Fibroblast of gingiva (primary cell): ENCODE measurements at regions not wholly inside any gene's neighbourhood (a gene's known extent, or its start where the extent isn't known, plus 50 kb on each side); places are given as distances from the start of the nearest gene placed in this dataset.
A peak's percentile ranks its signal among the peaks of the same experiment; 100 is the strongest.

Experiments
- DNase-seq: peaks from one replicate; pipeline ENCODE4 v3.0.0-alpha.2; 2011; ENCODE audit warnings: low read depth

DNA sequence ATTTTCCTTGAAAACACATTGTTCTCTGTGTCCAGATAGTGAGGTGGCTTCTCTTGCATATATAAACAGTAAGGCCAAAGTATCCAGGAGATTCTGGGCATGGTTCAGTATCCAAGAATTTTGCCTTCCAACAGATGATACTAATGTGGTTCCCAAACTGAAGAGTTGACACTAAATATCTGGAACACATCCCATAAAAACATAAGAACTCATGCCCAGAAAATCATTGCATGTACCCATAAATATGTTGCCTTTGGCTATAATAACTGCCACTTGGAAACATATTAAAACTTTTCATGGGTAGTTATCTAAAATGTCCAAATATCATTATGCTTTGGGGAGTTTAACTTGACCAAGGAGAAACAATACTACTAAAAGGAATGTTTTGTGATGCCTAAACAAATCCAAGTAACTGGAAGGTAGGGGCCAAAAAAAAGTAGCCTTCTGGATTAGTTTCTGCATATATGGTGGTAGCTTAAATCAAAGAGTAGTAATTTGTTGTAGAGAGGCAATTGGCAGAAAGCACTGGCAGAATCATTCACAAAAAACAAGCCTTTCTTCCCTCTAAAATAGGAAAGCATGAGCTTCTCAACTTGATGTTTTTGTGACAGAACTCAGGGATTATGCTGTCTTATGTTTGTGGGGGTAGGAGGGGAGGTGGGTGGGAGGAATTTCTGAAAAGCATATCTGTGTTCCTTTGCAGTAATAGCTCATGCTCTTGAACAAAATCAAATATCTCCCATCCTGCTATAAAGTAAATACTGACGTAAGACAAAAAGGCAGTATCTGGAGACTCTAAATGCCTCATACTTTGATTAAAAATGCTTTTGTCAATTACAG lies 753.9 kb downstream of the TUSC7 start:
- peak; percentile 74 for DNase-seq

DNA sequence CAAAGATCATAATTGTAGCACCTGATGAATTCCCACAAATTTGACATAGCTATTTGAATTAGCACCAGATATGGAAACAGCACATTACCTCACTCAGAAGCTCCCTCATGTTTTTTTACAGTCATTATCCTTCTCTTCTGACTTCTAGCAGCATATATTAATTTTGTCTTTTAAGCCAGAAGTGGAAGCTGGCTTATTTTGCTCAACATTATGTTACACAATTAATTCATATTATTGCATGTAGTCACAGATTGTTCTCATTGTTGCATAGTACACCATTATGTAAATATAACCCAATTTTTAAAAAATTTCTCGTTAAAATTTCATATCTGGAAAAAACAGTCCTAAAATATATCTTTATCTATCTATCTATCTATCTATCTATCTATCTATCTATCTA lies 762.3 kb downstream of the TUSC7 start:
- peak; percentile 20 for DNase-seq

DNA sequence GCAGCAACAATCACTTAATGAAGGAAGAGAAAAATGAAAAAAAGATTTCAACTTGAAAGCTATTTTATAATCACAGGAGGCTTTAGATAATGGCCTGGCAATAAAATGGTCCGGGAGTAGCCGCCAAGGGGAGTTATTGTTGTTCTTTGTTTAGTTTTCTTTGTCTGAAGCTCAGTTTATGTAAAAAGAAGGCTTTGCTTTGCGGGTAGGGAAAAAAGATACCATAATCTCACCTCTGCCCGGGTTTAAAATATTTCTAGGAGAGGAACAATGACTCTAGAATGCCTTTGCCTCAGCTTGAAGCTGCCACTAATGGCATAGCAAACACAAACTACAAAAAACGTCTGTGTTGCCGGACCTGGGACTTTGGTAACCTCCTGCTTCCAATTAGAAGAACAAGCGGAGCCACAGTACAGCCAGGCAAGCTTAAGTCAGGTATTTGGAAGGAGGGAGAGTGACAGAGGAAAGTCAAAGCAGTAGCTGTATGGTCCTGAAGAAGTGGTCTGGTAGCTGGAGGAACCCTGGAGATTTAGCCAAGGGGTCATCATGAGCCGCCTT lies 764.5 kb downstream of the TUSC7 start:
- DNase-seq, result no peak

DNA sequence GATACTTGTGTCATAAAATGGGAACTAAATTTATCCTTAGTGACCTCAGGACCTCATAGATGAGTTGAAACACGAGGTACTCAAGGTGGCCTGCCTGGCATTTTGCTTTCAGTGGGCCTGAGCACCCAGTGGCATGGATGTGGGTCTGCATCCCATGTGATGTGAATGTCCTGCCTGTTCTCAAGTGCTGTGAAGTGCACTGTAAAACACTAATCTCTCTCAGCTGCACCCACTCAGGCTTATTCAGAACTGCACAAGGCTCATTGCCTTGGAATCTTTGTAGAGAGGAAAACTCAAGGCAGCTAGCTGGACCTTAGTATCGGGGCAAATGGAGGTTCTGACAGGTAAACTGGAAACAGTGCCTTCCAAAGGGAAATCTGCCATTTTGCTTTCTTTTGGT lies 767.0 kb downstream of the TUSC7 start:
- no peak for DNase-seq

DNA sequence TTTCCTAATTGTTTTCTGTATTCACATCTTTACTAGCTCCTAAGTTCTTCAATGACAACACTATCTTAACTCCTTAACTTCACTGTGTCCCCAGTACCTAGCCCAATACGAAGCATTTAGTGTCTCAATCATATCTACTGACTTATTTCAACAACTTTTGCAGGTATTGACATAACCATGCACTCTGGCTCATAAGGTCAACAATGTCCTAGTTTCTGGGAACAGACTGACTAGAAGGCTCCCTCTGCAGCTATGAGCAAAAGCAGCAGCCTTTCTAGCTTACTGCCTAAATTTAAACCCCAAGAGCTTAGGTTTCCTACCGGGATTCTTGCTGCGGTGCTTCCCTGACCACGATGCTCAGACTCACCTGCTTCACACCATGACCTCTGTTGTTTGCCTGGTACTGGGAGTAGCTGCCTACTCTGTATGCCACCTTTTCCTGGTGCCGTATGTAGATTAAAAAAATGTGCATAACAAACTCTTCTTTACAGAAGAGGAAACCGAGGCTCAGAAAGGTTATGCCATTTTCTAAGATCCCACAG lies 767.7 kb downstream of the TUSC7 start:
- no peak for DNase-seq

DNA sequence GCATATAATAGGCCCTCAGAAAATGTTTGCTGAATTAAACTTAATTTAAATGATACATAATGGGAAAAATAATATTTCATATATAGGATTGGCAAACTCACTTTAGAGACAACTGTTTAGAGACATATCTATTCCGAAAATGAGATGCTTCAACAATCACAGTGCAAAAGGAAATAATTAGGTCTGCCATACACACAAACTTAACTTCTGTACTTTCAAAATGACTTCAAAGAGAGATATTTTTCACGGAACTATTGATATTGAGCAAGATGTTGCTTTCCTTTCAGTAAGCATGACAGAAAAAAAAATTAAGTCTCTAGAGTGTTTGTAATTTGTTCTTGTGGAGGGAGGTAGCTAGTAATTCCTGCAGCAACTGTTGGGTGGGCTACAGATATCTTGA lies 769.5 kb downstream of the TUSC7 start:
- no peak for DNase-seq

DNA sequence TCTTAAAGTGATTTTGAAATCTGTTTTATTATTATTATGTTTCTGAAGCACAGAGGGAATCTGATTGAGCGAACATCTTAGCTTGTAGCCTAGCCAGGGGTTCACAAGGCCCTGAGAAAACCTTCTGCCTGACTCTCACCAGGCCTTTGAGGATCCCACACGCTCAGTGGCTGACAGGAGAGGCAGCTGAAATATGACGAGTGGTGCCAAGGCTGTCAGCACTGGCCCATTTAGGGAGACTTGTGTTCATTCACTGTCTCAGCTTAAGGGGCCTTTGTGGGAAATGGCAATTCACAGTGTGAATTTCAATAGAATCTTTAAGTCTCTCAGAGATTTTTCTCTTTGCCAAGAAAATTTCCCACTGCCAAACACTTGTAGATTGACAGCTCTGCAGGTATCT lies 770.9 kb downstream of the TUSC7 start:
- no peak for DNase-seq

DNA sequence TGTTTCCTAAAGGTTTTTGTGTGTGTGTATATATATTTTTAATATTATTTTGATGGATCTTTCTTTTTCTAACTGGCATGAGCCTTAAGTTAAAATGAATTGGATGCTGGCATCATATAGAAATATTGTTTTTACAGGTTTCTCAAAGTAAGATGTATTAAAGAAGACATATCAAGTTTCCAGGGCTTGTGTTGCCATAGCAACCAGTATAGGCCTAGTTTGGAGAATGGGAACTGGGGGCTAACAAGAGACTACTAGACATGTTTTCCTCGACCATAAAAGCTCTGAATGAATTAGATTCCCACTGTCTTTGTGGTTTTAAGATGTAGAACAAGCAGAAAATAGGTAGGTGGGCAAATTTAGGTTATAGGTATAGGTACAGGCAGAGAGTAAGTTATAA lies 771.4 kb downstream of the TUSC7 start:
- DNase-seq, result no peak

DNA sequence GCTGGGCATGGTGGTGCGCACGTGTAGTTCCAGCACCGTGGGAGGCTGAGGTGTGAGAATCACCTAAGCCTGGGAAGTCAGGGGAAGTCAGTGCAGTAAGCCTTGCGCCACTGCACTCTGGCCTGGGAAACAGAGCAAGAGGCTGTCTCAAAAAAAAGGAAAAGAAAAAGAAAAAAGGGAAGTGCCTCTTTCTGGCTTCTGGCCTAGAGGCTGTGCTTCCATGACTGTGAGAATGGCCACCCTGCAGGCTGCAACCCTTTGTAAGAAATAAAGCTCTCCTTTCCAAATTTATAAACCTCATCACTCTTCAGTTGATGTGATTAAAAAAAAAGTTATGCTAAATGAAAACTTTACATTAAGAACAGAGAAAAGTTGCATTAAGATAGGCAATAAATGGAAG lies 774.3 kb downstream of the TUSC7 start:
- no peak for DNase-seq

DNA sequence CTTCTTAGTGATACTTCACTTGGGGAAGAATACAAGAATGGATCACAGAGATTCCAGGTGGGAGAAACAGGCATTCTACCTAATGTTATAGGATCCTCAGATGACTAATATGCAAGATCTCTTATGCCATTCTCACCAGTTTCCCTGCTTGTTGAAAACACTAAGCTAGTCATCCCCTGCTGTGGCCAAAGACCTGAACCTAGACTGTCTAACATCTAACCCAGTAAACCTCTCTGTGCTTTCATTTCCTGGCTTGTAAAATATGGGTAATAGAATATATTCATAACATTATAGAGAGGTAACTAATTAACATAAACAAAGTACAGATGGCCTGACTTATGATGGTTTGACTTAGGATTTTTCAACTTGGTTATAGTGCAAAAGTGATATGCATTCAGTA lies 776.3 kb downstream of the TUSC7 start:
- DNase-seq, result no peak

DNA sequence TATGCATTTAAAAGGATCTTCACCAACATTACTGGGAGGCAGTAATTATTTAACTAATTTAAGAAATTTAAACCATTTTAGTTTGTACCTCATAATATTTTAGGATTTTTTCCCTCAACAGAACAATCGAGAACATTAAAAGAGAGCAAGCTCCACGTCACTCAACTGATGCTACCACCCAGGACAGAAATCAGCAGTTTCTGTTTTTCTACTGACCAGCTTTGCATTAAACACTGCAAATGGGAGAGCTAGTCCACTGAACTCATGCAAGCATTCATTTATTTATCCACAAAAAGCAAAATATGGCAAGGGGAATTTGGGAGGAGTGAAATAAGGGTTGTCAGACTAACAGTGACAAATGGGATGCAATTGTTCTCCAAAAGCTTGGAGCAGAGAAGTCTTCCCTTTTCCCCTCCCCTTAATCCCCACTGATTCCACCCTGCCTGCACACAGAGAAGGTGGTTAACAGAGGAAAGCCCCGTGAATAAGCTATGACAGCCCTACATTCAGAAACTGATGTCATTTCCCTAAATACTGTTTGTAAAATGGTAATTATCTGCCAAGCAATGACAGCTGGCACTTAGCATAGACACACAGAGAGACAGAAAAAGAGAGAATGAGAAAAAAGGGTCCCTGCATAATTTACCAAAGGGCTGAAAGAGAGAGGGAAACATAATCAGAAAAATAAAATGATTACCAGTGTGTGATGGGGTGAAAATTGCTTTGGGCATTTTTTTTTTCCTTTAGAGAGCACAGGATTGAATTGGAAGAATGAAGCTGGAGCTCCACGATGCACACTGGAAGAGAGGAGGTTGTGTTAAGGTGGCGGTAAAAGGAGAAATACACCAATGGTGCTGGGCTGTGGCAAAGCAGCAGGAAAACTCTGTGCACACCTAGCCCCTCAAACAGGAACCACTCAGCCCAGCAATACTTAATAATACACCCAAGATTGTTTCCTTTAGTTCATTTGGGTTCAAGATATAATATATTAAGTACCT lies 777.4 kb downstream of the TUSC7 start:
- no peak for DNase-seq

DNA sequence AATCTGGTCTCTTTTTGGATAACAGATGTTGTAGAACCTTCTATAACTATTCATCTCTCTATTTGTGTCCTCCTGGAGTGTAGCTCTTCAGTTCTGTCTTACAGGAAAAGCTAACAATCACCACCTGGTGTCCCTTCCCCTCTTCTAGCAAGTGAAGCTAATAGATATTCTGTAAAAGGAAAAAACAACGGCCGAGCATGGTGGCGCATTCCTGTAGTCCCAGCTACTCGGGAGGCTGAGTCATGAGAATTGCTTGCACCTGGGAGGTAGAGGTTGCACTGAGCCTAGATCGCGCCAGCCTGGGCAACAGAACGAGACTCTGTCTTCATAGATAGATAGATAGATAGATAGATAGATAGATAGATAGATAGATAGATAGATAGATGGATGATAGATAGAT lies 779.4 kb downstream of the TUSC7 start:
- no peak for DNase-seq

DNA sequence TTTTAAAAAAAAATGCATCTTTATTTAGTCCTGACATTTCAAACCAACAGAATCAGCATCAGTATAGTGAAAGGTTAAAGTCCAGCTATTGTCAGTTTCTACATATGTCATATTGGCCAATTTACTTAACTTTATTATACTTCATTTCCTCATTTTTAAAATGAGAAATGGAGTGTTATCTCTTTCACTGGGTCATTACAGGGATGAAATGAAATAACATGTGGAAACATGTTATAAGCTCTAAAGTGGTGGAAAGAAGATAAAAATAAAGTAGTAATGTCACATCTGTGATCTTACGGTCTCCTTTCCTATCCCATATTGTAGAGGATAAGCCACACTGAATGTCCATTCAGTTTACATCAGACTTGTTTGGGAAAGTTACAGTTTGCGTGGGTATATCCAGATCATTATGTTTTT lies 780.1 kb downstream of the TUSC7 start:
- DNase-seq, result no peak

DNA sequence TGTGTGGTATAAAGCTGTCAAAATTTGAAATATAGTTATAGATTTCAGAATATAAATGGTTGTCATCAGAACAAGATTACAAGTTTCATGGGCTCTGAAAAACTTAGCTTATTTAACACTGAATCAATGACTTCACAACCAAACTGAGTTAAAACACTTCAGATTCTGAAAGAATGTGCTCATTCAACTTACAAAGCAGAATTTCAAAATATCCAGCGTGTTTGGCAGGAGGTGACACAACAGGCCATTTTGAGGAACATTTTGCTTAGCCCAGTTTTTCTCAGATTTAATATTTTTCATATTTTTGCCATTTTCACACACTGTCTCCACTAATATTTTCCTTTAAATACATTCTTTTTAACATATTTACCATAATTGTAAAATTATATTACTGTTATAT lies 781.1 kb downstream of the TUSC7 start:
- no peak for DNase-seq

DNA sequence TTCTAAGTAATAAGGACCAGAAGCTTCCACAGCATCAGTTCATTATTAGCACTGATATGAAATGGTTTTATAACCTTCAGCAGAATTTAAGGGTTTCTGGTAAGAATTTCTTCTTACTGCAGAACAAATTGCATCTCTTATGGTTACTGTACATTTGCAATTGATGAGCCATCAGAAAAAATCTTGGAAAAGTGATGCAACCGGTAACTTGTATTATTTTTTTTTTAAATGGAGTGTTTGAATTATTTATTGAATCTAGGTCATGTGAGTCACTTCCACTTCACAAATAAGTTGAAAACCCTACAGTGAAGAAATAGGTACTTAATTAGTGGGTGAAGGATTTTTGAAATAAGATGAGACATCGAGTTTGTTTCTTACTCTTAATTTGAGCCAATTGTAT lies 786.0 kb downstream of the TUSC7 start:
- DNase-seq, result peak; percentile 9

DNA sequence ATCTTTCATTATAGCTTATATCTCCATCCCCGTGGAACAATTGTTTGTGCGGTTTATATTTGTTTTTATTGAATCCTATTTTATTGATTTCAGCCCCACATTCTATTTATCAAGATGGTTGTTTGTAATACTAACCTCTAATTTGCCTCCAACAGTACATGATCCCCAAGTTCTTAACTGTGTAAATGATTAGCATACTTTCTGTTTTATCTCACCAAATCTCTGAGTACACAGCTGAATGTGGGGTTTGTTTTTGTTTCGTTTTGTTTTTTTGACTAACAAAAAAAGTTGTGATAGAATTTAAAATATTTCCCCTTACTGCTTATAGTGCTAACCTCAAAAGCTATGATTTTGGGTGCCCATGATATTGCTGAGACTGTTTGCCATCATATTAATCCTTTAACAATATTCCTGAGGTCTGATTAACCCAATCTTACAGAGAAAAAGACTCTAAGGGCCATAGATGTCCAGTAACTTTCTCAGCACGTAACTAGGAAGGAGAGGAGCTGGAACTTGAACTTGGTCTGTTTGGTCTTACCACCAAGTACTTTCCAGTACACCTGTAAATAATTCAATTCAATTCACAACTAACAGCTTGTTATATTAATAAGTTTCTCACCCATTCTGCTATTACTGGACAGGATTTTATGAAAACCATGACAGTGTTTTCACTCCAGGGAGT lies 789.8 kb downstream of the TUSC7 start:
- DNase-seq, result no peak

DNA sequence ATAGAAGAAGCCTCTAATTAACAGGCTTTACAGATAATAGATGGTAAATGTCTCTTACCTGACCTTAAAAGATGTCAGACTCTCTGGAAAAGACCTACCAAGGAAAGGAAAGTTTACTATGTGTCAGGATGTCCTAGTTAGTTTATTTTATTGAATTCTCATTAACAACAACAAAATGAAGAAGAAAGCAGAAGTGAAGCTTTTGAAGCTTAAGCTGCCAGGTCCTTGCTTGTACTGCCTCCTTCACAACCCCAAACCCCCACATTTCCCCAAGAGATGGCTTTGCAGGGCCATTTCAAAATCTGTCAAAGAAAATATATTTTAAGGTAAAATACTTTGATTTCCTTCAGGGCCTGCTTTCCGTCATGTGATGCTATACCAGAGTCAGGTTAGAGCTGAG lies 798.4 kb downstream of the TUSC7 start:
- DNase-seq, result no peak

DNA sequence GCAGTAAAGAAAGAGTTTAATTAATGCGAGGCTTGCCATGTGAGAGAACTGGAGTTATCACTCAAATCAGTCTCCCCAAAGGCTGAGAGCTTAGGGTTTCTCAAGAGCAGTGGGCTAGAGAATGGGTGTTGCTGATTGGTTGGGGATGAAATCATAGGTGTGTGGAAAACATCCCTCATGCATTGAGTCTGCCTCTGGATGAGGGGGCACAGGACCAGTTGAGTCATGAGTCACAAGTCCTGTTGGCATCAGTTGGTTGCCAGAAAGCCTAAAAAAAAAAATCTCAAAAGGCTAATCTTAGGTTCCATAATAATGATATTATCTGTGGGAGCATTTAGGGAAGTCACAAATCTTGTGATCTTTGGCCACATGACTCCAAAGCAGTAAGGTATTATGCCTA lies 800.3 kb downstream of the TUSC7 start:
- DNase-seq, result no peak

DNA sequence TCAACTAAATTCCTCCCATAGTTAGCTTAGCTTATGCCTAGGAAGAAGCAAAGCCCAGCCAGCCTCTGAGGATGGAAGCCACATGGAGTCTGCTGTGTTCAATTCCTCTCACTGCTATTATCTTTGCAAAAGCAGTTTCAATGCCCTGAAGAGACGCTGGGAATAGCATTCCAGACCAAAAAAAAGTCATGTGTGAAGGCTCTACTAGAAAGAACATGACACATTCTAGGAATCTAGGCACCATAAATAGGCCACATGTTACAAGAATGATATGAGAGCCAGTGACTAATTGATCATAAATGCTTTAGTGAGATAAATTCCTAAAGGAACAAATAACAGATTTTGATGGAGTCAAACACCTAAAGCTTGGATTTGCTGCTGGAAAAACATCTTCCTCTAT lies 800.8 kb downstream of the TUSC7 start:
- DNase-seq, result no peak

DNA sequence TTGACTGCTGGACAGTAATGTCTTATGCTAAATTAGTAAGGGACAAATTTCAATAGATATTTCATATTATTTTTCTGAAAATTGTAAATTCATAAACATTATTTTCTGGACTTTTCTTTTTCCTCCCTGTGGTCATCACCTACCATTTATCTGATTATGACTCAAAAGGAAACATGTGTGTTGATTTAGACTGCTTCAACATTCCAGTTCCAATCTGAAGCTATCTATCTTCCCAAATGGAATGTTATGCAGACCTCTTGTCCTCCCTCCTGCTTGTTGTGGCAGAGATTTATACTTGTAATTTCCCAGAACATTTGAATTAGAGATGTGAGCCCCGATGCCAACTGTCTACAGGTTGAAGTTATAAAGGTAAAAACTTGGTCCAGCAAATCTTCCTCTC lies 803.4 kb downstream of the TUSC7 start:
- no peak for DNase-seq

DNA sequence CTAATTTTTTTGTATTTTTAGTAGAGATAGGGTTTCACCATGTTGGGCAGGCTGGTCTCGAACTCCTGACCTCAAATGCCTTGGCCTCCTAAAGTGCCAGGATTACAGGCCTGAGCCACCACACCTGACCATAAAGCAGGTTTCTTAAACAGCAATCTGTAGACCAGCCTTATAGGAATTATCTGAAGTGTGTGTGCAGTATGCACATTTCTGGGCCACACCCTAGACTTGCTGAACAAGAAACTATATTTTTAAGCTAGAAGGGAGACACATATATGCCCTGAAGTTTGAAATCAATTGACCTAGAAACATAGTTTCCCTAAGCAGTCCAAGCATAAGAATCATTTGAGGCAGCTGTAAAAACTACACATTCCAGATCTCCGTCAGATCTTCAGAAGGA lies 805.7 kb downstream of the TUSC7 start:
- DNase-seq, result no peak

DNA sequence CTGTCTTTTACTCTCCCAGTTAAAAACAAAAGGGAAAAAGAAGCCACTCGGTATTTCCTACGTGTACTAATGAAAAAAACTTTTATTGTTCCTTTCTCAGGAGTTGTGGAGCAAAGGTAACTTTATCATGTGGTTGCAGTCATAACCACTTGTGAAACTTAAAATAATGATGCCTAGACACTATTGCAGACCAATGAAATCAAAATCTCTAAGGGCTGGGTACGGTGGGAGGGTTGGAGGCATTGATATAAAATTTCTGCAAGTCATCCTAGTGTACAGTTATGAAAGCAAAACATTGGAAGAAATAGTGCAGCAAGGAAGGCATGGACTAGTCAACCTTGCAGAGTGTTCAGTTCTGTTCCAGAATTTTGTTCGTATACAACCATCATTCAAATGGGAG lies 808.8 kb downstream of the TUSC7 start:
- DNase-seq, result no peak
